Neural progenitor cell (in vitro differentiated cells): ENCODE measurements at regions not wholly inside any gene's neighbourhood (a gene's known extent, or its start where the extent isn't known, plus 50 kb on each side); places are given as distances from the start of the nearest gene placed in this dataset.
"Not testable (repeated sequence)": the region's sequence is repeated elsewhere in the genome, so short reads cannot be mapped to it uniquely, and the experiment has no call there.

Source experiments
- DNase-seq: peaks from one replicate; pipeline ENCODE4 v3.0.0-alpha.2; 2016; ENCODE audit warnings: low spot score
- H2AFZ ChIP-seq: fragments of 200-600 bp; sonication (generic); replicated peaks from 2 replicates; pipeline ENCODE4 v1.6.1; 2016; ENCODE audit warnings: antibody characterized with exemption
- H3F3A ChIP-seq: fragments of 200-600 bp; sonication (generic); 2 replicates; pipeline ENCODE4 v1.6.1; 2016; ENCODE audit warnings: antibody characterized with exemption, low read depth
- H3K27ac ChIP-seq: fragments of 200-600 bp; sonication (generic); 2 replicates; pipeline ENCODE4 v1.5.1; 2016; ENCODE audit warnings: mild to moderate bottlenecking
- H3K27me3 ChIP-seq: fragments of 200-600 bp; sonication (generic); 2 replicates; pipeline ENCODE4 v1.6.1; 2016; ENCODE audit warnings: mild to moderate bottlenecking, moderate library complexity
- H3K36me3 ChIP-seq: fragments of 200-600 bp; sonication (generic); 2 replicates; pipeline ENCODE4 v1.5.1; 2016
- H3K4me1 ChIP-seq: fragments of 200-600 bp; sonication (generic); 2 replicates; pipeline ENCODE4 v1.6.1; 2016; ENCODE audit warnings: mixed run types
- H3K4me2 ChIP-seq: fragments of 200-600 bp; sonication (generic); 2 replicates; pipeline ENCODE4 v1.6.1; 2016
- H3K4me3 ChIP-seq: fragments of 200-600 bp; sonication (generic); 2 replicates; pipeline ENCODE4 v1.5.1; 2016
- H3K79me2 ChIP-seq: fragments of 200-600 bp; sonication (generic); 2 replicates; pipeline ENCODE4 v1.6.1; 2016; ENCODE audit warnings: low read depth
- H3K9ac ChIP-seq: fragments of 200-600 bp; sonication (generic); 2 replicates; pipeline ENCODE4 v1.6.1; 2016
- H3K9me3 ChIP-seq: fragments of 200-600 bp; sonication (generic); 2 replicates; pipeline ENCODE4 v1.5.1; 2016; ENCODE audit warnings: low read depth
- H4K20me1 ChIP-seq: fragments of 200-600 bp; sonication (generic); 2 replicates; pipeline ENCODE4 v1.6.1; 2016; ENCODE audit warnings: low read depth
- H3K27ac Mint-ChIP-seq: 3 replicates; pipeline ENCODE4 v1.8.0; 2021; ENCODE audit warnings: mixed read lengths
- H3K27me3 Mint-ChIP-seq: 2 replicates; pipeline ENCODE4 v1.8.0; 2022; ENCODE audit warnings: low read depth, mild to moderate bottlenecking, inconsistent platforms, moderate library complexity, mixed read lengths; ENCODE audit not compliant: insufficient read depth
- H3K36me3 Mint-ChIP-seq: 3 replicates; pipeline ENCODE4 v1.8.0; 2021; ENCODE audit warnings: mixed read lengths
- H3K4me1 Mint-ChIP-seq: 3 replicates; pipeline ENCODE4 v1.8.0; 2021; ENCODE audit warnings: mixed read lengths
- H3K4me3 Mint-ChIP-seq: 3 replicates; pipeline ENCODE4 v1.8.0; 2021; ENCODE audit warnings: mild to moderate bottlenecking, moderate library complexity, mixed read lengths
- H3K9me3 Mint-ChIP-seq: 3 replicates; pipeline ENCODE4 v1.8.0; 2020; ENCODE audit warnings: mixed read lengths
- EZH2 ChIP-seq: fragments of 200-600 bp; sonication (generic); IDR thresholded peaks from 2 replicates; pipeline ENCODE4 v1.6.1; 2017; ENCODE audit warnings: antibody characterized with exemption, mild to moderate bottlenecking, moderate library complexity
- EZH2phosphoT487 ChIP-seq: fragments of 200-600 bp; sonication (generic); IDR thresholded peaks from 2 replicates; pipeline ENCODE4 v1.6.1; 2017; ENCODE audit warnings: antibody characterized with exemption
- TF ChIP-seq, protein P1 (sequence below): fragments of 200-600 bp; sonication (generic); IDR thresholded peaks from 2 replicates; pipeline ENCODE4 v1.5.1; 2017; ENCODE audit warnings: antibody characterized with exemption, mild to moderate bottlenecking

DNA sequence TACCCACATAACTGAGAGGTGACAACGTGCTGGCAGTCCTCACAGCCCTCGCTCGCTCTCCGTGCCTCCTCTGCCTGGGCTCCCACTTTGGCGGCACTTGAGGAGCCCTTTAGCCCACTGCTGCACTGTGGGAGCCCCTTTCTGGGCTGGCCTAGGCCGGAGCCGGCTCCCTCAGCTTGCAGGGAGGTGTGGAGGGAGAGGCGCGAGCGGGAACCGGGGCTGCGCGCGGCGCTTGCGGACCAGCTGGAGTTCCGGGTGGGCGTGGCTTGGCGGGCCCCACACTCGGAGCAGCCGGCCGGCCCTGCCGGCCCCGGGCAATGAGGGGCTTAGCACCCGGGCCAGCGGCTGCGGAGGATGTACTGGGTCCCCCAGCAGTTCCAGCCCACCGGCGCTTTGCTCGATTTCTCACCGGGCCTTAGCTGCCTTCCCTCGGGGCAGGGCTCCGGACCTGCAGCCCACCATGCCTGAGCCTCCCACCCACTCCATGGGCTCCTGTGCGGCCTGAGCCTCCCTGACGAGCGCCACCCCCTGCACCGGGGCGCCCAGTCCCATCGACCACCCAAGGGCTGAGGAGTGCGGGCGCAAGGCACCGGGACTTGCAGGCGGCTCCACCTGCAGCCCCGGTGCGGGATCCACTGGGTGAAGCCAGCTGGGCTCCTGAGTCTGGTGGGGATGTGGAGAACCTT is 630.1 kb upstream of the NXPH2 start:
- not testable (repeated sequence) for H3K27me3 ChIP-seq, H4K20me1 ChIP-seq, H3K9ac ChIP-seq, H3K79me2 ChIP-seq, H3K27ac ChIP-seq, H3K9me3 ChIP-seq, H3K4me1 Mint-ChIP-seq, H3K4me3 Mint-ChIP-seq, H3K4me1 ChIP-seq, H3F3A ChIP-seq, H3K27ac Mint-ChIP-seq, H3K9me3 Mint-ChIP-seq, H3K4me2 ChIP-seq, DNase-seq, H3K36me3 Mint-ChIP-seq, H3K27me3 Mint-ChIP-seq, H3K36me3 ChIP-seq, H3K4me3 ChIP-seq, H2AFZ ChIP-seq

DNA sequence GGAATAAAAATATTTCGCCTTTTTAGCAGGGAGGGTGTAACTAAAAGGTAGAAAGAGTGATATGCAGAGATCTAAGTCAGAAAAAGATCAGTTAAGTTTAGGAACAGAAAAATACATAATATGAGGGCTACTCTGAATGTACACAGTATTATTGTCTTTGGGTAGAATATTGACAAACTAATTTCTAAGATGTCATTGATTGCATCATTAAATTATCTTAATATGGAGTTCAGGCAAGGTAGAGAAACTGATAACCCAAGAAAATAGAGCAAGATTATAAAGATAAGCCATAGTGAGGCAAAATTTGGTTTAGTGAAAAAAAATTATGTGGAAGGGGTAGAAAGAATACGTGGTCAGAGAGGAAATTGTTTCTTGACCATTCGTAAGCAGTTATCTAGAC is 629.0 kb upstream of the NXPH2 start:
- H3K36me3 ChIP-seq = no peaks in the 10 kb centered on the region
- no peaks in the 10 kb centered on the region for H3K27me3 Mint-ChIP-seq
- peaks cover under 1% of the 10 kb centered on the region for H3K9me3 Mint-ChIP-seq
- no peak overlapping the region for H2AFZ ChIP-seq
- H4K20me1 ChIP-seq = no peaks in the 10 kb centered on the region
- no peaks in the 10 kb centered on the region for H3K4me1 Mint-ChIP-seq
- no peak overlapping the region for H3K4me3 Mint-ChIP-seq
- no peak overlapping the region for H3K4me3 ChIP-seq
- DNase-seq = no peak
- H3K79me2 ChIP-seq = no peaks in the 10 kb centered on the region
- TF ChIP-seq EZH2 = no peak
- TF ChIP-seq, protein P1, sequence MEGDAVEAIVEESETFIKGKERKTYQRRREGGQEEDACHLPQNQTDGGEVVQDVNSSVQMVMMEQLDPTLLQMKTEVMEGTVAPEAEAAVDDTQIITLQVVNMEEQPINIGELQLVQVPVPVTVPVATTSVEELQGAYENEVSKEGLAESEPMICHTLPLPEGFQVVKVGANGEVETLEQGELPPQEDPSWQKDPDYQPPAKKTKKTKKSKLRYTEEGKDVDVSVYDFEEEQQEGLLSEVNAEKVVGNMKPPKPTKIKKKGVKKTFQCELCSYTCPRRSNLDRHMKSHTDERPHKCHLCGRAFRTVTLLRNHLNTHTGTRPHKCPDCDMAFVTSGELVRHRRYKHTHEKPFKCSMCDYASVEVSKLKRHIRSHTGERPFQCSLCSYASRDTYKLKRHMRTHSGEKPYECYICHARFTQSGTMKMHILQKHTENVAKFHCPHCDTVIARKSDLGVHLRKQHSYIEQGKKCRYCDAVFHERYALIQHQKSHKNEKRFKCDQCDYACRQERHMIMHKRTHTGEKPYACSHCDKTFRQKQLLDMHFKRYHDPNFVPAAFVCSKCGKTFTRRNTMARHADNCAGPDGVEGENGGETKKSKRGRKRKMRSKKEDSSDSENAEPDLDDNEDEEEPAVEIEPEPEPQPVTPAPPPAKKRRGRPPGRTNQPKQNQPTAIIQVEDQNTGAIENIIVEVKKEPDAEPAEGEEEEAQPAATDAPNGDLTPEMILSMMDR = no peak
- no peak for TF ChIP-seq EZH2phosphoT487
- no peak overlapping the region for H3K27ac Mint-ChIP-seq
- no peak overlapping the region for H3K27ac ChIP-seq
- no peak overlapping the region for H3K4me2 ChIP-seq
- no peaks in the 10 kb centered on the region for H3F3A ChIP-seq
- H3K9me3 ChIP-seq = no peaks in the 10 kb centered on the region
- no peaks in the 10 kb centered on the region for H3K4me1 ChIP-seq
- no peaks in the 10 kb centered on the region for H3K27me3 ChIP-seq
- no peaks in the 10 kb centered on the region for H3K36me3 Mint-ChIP-seq
- no peak overlapping the region for H3K9ac ChIP-seq

DNA sequence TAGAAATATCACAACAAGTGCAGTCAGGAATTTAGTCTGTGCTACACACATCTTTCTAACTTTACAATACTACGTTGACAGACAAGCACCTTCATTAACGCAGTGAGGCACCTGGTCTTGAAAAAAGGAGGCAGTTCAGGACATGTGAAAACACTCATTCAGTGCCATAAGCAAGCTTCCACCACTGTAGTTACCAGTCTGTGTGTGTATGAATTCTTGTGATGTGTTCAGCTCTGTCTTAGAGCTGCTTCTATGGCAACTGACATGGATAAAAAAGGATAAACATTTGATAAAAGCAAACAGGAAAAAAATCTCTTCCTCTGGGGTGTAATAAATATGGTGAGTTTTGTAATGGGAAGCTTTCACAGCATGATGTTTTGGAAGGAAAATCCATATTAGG is 623.8 kb upstream of the NXPH2 start:
- TF ChIP-seq, protein P1 = no peak
- TF ChIP-seq EZH2 (no peak), EZH2phosphoT487 (no peak)
- H3K9me3 ChIP-seq = no peaks in the 10 kb centered on the region
- no peak overlapping the region for H3K4me3 Mint-ChIP-seq
- H3F3A ChIP-seq = no peaks in the 10 kb centered on the region
- no peak overlapping the region for H3K27ac Mint-ChIP-seq
- no peak overlapping the region for H3K27ac ChIP-seq
- no peaks in the 10 kb centered on the region for H3K4me1 ChIP-seq
- H3K4me3 ChIP-seq = no peak overlapping the region
- no peaks in the 10 kb centered on the region for H4K20me1 ChIP-seq
- H3K36me3 Mint-ChIP-seq = no peaks in the 10 kb centered on the region
- H2AFZ ChIP-seq = no peak overlapping the region
- no peaks in the 10 kb centered on the region for H3K27me3 ChIP-seq
- H3K27me3 Mint-ChIP-seq = no peaks in the 10 kb centered on the region
- no peak overlapping the region for H3K4me2 ChIP-seq
- DNase-seq = no peak
- no peaks in the 10 kb centered on the region for H3K36me3 ChIP-seq
- no peak overlapping the region for H3K9ac ChIP-seq
- no peaks in the 10 kb centered on the region for H3K4me1 Mint-ChIP-seq
- no peaks in the 10 kb centered on the region for H3K79me2 ChIP-seq
- peaks cover 4% of the 10 kb centered on the region for H3K9me3 Mint-ChIP-seq

DNA sequence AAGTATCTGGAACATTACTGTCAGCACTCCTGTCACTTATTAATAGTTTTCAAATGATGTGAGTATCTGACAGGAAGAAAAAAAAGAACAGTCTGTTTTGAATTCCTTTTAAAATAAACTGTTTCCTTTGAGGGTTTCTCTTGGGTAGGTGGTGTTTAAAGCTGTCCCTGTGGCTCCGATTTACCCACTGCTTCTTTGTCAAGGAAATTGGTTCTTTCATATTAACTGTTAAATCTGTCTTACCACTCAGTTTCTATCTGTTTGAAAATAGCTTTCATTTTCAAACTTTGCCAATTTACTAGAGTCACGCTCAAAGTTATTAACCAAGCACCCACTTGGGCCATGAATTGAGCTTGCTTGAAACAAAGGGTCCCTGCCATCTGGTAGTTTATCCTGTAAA is 614.6 kb upstream of the NXPH2 start:
- no peaks in the 10 kb centered on the region for H3K9me3 ChIP-seq
- H2AFZ ChIP-seq = no peak overlapping the region
- no peak for DNase-seq
- Mint-ChIP-seq H3K36me3 (no peaks in the 10 kb centered on the region), H3K27me3 (no peaks in the 10 kb centered on the region), H3K4me3 (no peak overlapping the region), H3K4me1 (no peaks in the 10 kb centered on the region), H3K27ac (no peak overlapping the region), H3K9me3 (peaks cover 1% of the 10 kb centered on the region)
- H3K27ac ChIP-seq = no peak overlapping the region
- no peak overlapping the region for H3K4me2 ChIP-seq
- no peaks in the 10 kb centered on the region for H3K4me1 ChIP-seq
- H4K20me1 ChIP-seq = no peaks in the 10 kb centered on the region
- TF ChIP-seq, protein P1 = no peak
- TF ChIP-seq EZH2phosphoT487 (no peak), EZH2 (no peak)
- no peaks in the 10 kb centered on the region for H3K79me2 ChIP-seq
- no peaks in the 10 kb centered on the region for H3K36me3 ChIP-seq
- no peaks in the 10 kb centered on the region for H3K27me3 ChIP-seq
- no peak overlapping the region for H3K9ac ChIP-seq
- H3K4me3 ChIP-seq = no peak overlapping the region
- no peaks in the 10 kb centered on the region for H3F3A ChIP-seq
